ENCODE measurements at regions not wholly inside any gene's neighbourhood (a gene's known extent, or its start where the extent isn't known, plus 50 kb on each side); places are given as distances from the start of the nearest gene placed in this dataset.
"Not testable (repeated sequence)": the region's sequence is repeated elsewhere in the genome, so short reads cannot be mapped to it uniquely, and the experiment has no call there.

DNA sequence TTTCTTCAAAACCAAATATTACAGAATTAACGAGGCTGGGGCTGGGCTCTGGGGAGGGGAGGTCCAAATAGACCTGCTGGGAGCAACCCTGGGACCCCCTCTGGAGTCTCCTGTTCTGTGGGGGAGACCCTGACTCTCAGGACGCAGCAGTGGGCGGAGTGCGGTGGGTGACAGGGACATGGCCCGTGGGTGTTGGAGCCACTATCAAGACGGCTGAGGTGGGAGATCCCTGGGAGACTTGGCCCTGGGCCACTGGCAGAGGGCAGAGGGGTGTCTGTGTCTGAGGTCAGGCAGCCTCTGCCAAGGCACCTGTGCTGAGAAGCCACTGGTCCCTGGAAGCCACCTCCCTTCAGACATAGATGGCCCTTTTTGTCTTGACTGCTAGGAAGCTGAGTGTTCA lies 79.5 kb upstream of the CTDP1 start:
- in situ Hi-C loops (cut with HindIII; ENCODE audit: low sequenced_read_pairs), result no loop called here
- DNase-seq (ENCODE audit: low read depth), result no peak
- TF ChIP-seq, protein P1, sequence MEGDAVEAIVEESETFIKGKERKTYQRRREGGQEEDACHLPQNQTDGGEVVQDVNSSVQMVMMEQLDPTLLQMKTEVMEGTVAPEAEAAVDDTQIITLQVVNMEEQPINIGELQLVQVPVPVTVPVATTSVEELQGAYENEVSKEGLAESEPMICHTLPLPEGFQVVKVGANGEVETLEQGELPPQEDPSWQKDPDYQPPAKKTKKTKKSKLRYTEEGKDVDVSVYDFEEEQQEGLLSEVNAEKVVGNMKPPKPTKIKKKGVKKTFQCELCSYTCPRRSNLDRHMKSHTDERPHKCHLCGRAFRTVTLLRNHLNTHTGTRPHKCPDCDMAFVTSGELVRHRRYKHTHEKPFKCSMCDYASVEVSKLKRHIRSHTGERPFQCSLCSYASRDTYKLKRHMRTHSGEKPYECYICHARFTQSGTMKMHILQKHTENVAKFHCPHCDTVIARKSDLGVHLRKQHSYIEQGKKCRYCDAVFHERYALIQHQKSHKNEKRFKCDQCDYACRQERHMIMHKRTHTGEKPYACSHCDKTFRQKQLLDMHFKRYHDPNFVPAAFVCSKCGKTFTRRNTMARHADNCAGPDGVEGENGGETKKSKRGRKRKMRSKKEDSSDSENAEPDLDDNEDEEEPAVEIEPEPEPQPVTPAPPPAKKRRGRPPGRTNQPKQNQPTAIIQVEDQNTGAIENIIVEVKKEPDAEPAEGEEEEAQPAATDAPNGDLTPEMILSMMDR (IDR thresholded peaks at IDR 0.05; ENCODE audit: low read depth, low read length, missing control alignments), result no peak
- H3K4me3 ChIP-seq (ENCODE audit: low read depth, low read length), result no peak overlapping the region

- no peak for DNase-seq (ENCODE audit: low read depth)
- in situ Hi-C loops (cut with HindIII; ENCODE audit: low sequenced_read_pairs), result no loop called here
- no peak overlapping the region for H3K4me3 ChIP-seq (ENCODE audit: low read depth, low read length)
- TF ChIP-seq, protein P1 (IDR thresholded peaks at IDR 0.05; ENCODE audit: low read depth, low read length, missing control alignments), result no peak
These were observed 79.0 kb upstream of the CTDP1 start for GRCh38 chr18:79600596-79600995.

DNA sequence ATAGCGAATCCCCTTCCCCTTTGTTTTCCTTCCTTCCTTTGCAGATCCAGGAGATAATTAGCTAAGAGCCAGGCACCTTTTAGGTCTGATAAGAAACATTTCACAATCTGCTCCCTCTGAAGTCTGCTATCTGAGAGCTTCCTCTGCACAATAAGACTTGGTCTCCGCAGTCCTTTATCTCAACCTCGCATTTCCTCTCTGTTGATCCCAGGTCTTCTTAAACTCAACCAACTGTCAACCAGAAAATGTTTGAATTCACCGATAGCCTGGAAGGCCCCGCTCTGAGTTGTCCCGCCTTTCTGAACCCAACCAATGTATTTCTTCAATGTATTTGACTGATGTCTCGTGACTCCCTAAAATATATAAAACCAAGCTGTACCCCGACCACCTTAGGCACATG lies 78.4 kb upstream of the CTDP1 start:
- no peak overlapping the region for H3K4me3 ChIP-seq (ENCODE audit: low read depth, low read length)

DNA sequence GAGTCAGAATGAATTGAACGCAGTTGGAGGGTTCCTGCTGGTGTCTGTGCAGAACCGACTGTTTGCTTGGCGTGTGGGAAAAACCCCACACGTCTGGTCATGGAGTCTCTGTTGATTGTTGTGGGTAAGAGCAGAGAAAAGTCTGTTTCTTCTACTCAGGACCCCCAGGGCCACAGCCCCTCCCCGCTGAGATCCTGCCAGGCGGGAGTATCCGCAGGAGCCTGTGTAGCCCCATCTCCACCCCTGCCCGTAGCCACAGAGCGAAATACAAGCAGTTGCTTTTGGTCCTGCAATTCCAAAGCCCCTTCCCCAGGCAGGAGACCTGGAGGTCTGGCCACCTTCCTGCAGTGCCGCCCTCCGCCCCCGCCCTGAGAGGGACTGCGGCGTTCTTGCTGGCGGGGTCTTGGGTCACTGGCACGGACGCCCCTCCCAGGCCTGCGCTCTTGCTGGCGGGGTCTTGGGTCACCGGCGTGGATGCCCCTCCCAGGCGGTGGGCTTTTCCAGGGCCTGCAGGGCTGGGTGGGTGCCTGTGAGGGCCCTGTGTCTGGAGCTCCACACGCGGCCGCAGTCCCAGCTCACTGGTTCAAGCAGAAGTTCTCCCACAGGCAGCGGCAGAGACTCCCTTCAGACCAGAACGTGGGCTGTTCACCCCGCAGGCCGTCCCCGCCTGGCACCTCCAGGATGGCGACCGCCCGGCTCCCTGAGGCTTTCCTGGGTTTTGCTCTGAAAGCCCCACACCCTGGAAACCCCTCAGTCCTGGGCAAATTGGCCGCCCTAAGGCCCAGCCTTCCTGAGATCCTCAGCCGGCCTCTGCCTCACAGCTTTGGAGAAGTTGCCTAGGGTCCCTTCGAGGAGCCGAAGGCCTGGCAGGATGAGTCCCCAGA lies 76.0 kb upstream of the CTDP1 start:
- in situ Hi-C loops (cut with HindIII; ENCODE audit: low sequenced_read_pairs), result no loop called here
- DNase-seq (ENCODE audit: low read depth), result no peak
- TF ChIP-seq, protein P1 (IDR thresholded peaks at IDR 0.05; ENCODE audit: low read depth, low read length, missing control alignments), result no peak
- no peak overlapping the region for H3K4me3 ChIP-seq (ENCODE audit: low read depth, low read length)

More for the DNA sequence above, 78.4 kb upstream of the CTDP1 start:
- TF ChIP-seq, protein P1 (IDR thresholded peaks at IDR 0.05; ENCODE audit: low read depth, low read length, missing control alignments), result no peak
- in situ Hi-C loops (cut with HindIII; ENCODE audit: low sequenced_read_pairs), result no loop called here
- DNase-seq (ENCODE audit: low read depth), result no peak

DNA sequence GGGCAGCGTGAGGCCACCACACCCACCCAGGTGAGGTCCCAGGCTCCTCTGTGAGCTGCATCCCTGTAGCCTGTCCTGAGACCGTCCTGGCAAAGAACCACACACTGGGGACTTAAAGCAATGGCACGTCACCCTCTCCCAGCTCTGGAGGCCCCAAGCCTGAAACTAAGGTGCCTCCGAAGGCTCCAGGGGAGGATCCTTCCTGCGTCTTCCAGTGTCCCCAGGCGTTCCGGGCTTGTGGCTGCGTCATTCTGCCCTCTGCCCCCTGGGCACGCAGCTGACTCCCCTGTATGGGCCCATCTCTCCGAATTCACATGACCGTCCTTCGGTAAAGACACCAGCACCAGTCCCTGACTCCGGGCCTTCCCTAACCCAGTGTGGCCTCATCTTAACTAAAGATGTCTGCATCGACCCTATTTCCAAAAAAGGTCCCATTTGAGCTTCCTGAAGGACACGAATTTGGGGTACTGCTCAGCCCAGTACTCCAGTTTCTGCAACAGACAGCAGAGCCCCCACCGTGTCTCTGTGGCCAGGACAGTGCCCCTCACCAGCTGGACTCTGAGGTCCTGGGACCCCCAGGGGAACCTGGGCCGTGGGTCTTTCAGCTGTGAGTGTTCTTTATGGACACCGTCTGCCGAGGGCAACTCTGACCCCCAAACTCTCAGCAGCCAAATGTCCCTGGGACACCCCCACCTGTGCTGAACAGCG lies 75.2 kb upstream of the CTDP1 start:
- H3K4me3 ChIP-seq (ENCODE audit: low read depth, low read length), result no peak overlapping the region
- DNase-seq (ENCODE audit: low read depth), result no peak
- in situ Hi-C loops (cut with HindIII; ENCODE audit: low sequenced_read_pairs), result no loop called here
- TF ChIP-seq, protein P1 (IDR thresholded peaks at IDR 0.05; ENCODE audit: low read depth, low read length, missing control alignments), result no peak

- H3K4me3 ChIP-seq (ENCODE audit: low read depth, low read length), result no peak overlapping the region
- DNase-seq (ENCODE audit: low read depth), result no peak
- in situ Hi-C loops (cut with HindIII; ENCODE audit: low sequenced_read_pairs), result no loop called here
- TF ChIP-seq, protein P1 (IDR thresholded peaks at IDR 0.05; ENCODE audit: low read depth, low read length, missing control alignments), result no peak
These were observed 74.4 kb upstream of the CTDP1 start for GRCh38 chr18:79604913-79605880.

DNA sequence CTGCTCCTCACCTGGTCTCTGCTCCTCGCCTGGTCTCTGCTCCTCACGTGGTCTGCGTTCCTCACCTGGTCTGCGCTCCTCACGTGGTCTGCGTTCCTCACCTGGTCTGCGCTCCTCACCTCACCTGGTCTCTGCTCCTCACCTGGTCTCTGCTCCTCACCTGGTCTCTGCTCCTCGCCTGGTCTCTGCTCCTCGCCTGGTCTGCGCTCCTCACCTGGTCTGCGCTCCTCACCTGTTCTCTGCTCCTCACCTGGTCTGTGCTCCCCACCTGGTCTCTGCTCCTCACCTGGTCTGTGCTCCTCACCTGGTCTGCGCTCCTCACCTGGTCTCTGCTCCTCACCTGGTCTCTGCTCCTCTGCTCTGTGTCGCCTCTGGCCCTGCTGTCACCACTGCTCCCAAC lies 73.5 kb upstream of the CTDP1 start:
- H3K4me3 ChIP-seq (ENCODE audit: low read depth, low read length); in situ Hi-C loops (cut with HindIII; ENCODE audit: low sequenced_read_pairs); DNase-seq (ENCODE audit: low read depth): not testable (repeated sequence)

Measured in astrocyte of the cerebellum (primary cell).